ENCODE measurements at regions not wholly inside any gene's neighbourhood (a gene's known extent, or its start where the extent isn't known, plus 50 kb on each side); places are given as distances from the start of the nearest gene placed in this dataset.

- no peak for TF ChIP-seq RAD51 (IDR thresholded peaks at IDR 0.05)
- TF ChIP-seq, protein P1, sequence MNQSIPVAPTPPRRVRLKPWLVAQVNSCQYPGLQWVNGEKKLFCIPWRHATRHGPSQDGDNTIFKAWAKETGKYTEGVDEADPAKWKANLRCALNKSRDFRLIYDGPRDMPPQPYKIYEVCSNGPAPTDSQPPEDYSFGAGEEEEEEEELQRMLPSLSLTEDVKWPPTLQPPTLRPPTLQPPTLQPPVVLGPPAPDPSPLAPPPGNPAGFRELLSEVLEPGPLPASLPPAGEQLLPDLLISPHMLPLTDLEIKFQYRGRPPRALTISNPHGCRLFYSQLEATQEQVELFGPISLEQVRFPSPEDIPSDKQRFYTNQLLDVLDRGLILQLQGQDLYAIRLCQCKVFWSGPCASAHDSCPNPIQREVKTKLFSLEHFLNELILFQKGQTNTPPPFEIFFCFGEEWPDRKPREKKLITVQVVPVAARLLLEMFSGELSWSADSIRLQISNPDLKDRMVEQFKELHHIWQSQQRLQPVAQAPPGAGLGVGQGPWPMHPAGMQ (IDR thresholded peaks at IDR 0.05; ENCODE audit: borderline replicate concordance), result no peak
- TF ChIP-seq ELK1 (IDR thresholded peaks at IDR 0.05; ENCODE audit: low read depth, low read length), result no peak
- no peak for TF ChIP-seq PAX5 (IDR thresholded peaks at IDR 0.05; ENCODE audit: borderline replicate concordance, low read depth, low read length)
- no peak for TF ChIP-seq EP300 (IDR thresholded peaks at IDR 0.05; ENCODE audit: borderline replicate concordance in 1 of 2, control insufficient read depth in 1 of 2, low read depth in 2 of 2, low read length in 2 of 2)
- no peak for TF ChIP-seq SREBF2 (IDR thresholded peaks at IDR 0.05; ENCODE audit: low read length)
- TF ChIP-seq NR2C2 (IDR thresholded peaks at IDR 0.05; ENCODE audit: borderline replicate concordance, control insufficient read depth, insufficient read length, low read depth), result no peak
These were observed 622.4 kb downstream of the CHSY3 start (continued) for GRCh38 chr5:130526708-130527107.

DNA sequence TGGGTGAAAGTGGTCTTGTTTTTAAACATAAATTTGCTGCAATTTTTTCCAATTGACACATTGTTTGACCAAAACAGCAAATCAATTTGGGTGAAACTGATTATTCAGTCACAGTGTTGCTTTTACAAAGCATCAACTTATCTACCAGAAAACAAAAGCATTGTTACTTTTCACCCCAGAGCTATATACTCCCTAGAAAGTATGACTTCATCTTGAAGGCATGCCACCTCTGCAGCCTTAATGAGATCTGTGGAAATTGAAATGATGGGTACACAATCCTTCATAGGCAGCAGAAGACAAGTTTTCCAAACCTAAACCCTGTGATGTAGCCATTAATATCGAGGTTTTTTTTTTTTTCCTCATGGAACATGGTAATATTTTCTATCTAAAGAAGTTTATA lies 615.9 kb downstream of the CHSY3 start:
- FAIRE-seq, result no peak

More for the DNA sequence above, 615.9 kb downstream of the CHSY3 start:
- H2AFZ ChIP-seq (ENCODE audit: control insufficient read depth, low read depth, low read length), result no peak overlapping the region
- no peaks in the 10 kb centered on the region for H4K20me1 ChIP-seq (ENCODE audit: control insufficient read depth, insufficient read depth)
- no peaks in the 10 kb centered on the region for H3K79me2 ChIP-seq (ENCODE audit: control insufficient read depth, insufficient read depth, low read length)
- intact Hi-C loops (cut with micrococcal nuclease; ENCODE audit: unreplicated experiment), result no loop called here
- no peak overlapping the region for H3K4me2 ChIP-seq (ENCODE audit: control insufficient read depth, insufficient read depth)
- H3K9me3 ChIP-seq (replicated peaks; ENCODE audit: control insufficient read depth, insufficient read depth, low read length), result no peaks in the 10 kb centered on the region
- 7% methylated on average over 1 of the region's 1 CpG for WGBS (ENCODE audit: insufficient coverage, insufficient replicate concordance, low lambda C conversion rate, missing lambda C conversion rate)
- BruUV-seq (replicated peaks), result no TSS peak
- H3K9ac ChIP-seq (ENCODE audit: control insufficient read depth, insufficient read depth, low read length), result no peak overlapping the region
- in situ Hi-C loops (cut with MboI), result no loop called here
- no peaks in the 10 kb centered on the region for H3K36me3 ChIP-seq (ENCODE audit: control insufficient read depth in 2 of 2, insufficient read depth in 2 of 2, low read length in 1 of 2)
- ATAC-seq (no peak), DNase-seq (ENCODE audit: low read depth, low spot score) (no peak)
- H3K4me1 ChIP-seq (ENCODE audit: control insufficient read depth, insufficient read depth, low read length), result no peaks in the 10 kb centered on the region
- no peaks in the 10 kb centered on the region for H3K27me3 ChIP-seq (replicated peaks in 1 of 2; ENCODE audit: control insufficient read depth in 2 of 2, insufficient read depth in 2 of 2, low read length in 1 of 2)
- ChIA-PET CTCF (no interaction called here), RAD21 (ENCODE audit: unreplicated experiment) (no interaction called here), POLR2A (no interaction called here), SMC1A (ENCODE audit: uncharacterized antibody, unreplicated experiment) (no interaction called here)
- TF ChIP-seq NKRF (conservative IDR thresholded peaks at IDR 0.05) (no peak), WRNIP1 (IDR thresholded peaks at IDR 0.05; ENCODE audit: borderline replicate concordance, low read depth, low read length) (no peak), LARP7 (IDR thresholded peaks at IDR 0.05) (no peak)
- no peak overlapping the region for H3K4me3 ChIP-seq
- no peak overlapping the region for H3K27ac ChIP-seq (ENCODE audit: control insufficient read depth, insufficient read depth)
